Epithelial cell of prostate (primary cell): ENCODE measurements at regions not wholly inside any gene's neighbourhood (a gene's known extent, or its start where the extent isn't known, plus 50 kb on each side); places are given as distances from the start of the nearest gene placed in this dataset.

Source experiments
- DNase-seq: peaks from one replicate; pipeline ENCODE4 v3.0.0-alpha.2; 2011; ENCODE audit warnings: low read depth, low spot score
- H3K27ac ChIP-seq: fragments of 450-650 bp; 2 replicates; pipeline ENCODE4 v1.5.1; 2017; ENCODE audit warnings: mild to moderate bottlenecking

GRCh38 chr3:182682263-182683241 is 110.8 kb upstream of the ATP11B start:
- H3K27ac ChIP-seq, result peak overlapping the region; percentile 53
- no peak for DNase-seq

DNA sequence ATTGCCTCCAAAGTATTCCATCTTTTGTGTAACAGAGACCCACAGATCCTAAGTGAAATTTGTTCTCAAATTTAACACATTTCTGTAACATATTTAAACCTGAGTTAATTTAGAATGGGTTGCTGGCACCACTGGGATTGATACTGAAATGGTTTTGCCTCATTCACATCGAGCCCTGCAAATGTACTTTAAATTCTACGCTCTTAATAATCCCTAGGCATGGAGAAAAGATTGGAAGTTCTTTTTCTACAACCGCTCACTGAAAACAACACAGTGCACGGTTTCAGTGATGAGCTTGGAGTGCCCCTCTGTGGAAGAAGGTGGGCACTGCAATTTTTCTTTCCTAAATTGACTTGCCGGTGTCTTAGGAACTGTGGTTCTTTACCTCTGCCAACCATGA is 109.9 kb upstream of the ATP11B start:
- peak overlapping the region; percentile 53 for H3K27ac ChIP-seq
- no peak for DNase-seq

DNA sequence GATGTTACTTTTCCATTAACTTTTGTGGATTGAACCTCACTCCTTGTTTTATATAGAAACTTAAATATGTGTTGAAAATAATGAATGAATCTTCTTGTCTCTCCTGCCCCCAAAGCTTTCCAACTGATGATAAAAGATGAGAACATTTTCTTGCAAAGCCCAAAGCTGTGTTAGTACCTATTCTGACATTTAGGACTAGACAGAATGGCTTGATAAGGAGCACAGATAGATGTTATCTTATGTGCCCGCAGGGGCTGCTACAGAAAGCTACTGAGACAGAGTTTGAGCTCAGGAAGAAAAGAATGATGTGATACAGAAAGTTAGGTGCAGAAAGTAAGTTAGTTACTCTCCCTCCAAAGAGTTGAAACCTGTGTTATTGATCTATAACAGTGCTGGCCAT is 109.4 kb upstream of the ATP11B start:
- peak overlapping the region; percentile 53 for H3K27ac ChIP-seq
- DNase-seq, result no peak

GRCh38 chr3:182686033-182686886 is 107.0 kb upstream of the ATP11B start:
- no peak for DNase-seq
- no peak overlapping the region for H3K27ac ChIP-seq

DNA sequence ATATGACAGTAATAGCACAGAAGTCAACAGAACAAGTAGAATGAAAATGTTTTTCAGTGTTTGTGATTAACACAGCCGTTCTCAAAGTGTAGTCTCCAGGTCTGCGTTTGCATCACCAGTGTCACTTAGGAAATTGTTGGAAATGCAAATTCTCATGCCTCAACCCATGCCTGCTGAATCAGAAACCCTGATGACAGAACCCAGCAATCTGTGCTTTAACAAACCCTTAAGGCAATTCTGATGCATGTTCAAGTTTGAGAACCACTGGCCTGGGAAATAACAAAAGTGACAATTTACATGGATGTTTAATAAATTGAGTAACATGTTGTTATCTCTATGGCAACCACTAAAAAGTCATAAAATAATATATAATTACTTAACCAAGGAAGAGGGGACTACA is 103.1 kb upstream of the ATP11B start:
- no peak for DNase-seq

DNA sequence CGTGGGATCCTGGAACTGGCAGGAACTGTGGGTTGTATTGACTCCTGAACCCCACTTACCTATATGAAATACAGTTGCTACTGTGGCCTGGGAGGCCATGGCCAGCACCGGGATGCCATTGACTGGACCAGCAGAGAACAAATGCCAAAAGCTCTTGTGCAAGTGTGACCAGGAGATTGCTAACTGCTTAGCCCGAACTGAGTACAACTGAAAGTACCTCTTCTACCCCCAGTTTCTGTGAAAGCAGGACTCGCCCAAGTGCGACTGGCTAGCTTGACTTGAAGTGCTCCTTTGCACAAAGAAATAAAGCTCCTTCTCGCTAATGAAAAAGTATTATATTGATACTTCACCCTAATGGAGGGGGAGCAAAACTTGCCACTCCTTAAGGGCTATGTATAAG is 101.3 kb upstream of the ATP11B start:
- DNase-seq, result no peak
- H3K27ac ChIP-seq, result no peak overlapping the region

More for the DNA sequence above, 103.1 kb upstream of the ATP11B start:
- peak overlapping the region; percentile 21 for H3K27ac ChIP-seq

DNA sequence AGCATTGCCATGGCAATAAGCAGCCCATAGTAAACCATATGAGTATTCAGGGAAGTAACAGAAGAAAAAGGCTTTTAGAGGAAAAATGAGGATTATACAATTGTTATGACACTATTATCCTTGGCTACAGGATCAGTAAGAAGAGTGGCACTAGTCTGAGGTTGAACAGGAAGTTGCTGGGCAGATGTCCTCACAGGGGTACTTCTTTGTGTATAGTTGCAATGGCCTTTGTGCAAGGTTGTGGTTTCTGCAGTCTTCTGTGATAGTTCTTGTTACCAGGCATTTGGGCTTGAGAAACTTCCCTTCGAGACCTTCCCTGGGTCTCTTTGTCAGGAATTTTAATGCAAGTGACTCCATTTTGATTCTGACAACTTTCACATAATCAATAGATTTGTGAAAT is 100.6 kb upstream of the ATP11B start:
- DNase-seq, result no peak

GRCh38 chr3:182693723-182694122 is 99.6 kb upstream of the ATP11B start:
- no peak overlapping the region for H3K27ac ChIP-seq

More for the DNA sequence above, 100.6 kb upstream of the ATP11B start:
- no peak overlapping the region for H3K27ac ChIP-seq

GRCh38 chr3:182696916-182697315 is 96.4 kb upstream of the ATP11B start:
- no peak overlapping the region for H3K27ac ChIP-seq
- DNase-seq, result no peak

More at GRCh38 chr3:182693723-182694122, 99.6 kb upstream of the ATP11B start:
- no peak for DNase-seq

DNA sequence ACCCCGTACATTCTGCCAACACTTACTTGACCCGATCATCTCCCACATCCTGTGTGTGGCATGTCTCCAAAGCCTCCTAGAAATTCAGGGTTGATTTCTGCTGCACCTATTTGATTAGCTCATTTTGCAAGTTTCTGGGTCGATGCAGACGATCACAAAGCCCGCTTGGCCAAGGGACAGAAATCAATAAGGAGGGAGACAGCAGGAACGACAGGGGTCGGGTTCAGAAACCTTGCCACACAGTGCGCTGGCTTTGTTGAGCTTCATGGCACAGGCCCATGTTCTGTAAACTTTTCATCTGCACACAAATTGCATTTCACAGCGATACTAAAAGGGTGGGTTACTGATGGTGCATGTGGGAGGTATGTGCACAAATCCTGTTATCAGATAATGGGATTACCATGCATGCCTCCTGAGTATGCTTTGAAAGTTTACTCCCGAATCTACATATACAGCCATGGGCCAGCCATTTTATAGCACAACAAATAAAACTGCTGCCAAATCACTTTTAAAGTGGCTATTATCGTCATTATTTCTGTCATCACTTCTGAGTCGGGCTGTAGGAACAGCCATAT is 95.9 kb upstream of the ATP11B start:
- H3K27ac ChIP-seq, result no peak overlapping the region
- DNase-seq, result no peak

GRCh38 chr3:182698078-182698477 is 95.2 kb upstream of the ATP11B start:
- H3K27ac ChIP-seq, result no peak overlapping the region
- DNase-seq, result no peak

DNA sequence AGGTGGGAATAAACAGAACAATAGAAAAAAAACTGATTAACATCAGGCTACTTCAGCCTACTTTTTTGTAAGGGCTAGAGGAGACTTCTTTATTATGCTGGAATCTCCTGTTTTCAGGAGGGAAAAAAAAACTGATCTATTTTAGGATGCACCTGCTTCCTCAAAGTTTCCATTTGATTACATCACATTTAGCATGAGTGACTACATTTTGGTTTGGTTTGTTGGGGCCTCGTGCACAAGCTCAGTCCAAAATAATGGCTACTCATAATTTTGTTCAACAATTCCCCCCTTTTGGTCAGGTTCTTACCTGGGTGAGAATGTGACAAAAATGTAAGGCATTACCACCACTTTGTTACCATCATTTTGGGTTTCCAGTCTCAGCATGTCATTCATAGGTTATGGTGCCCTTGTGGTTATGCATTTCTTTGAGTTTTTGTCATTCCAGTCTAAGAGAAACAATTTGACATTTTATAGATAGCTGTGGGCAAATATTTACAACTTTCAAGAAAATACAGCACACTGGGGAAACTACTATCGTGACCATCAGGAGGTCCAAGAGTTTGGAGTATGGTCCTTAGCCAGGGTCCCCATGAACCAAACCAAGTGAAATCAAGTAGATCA is 93.6 kb upstream of the ATP11B start:
- no peak overlapping the region for H3K27ac ChIP-seq

GRCh38 chr3:182702216-182702615 is 91.1 kb upstream of the ATP11B start:
- DNase-seq, result no peak

More for the DNA sequence above, 93.6 kb upstream of the ATP11B start:
- no peak for DNase-seq

GRCh38 chr3:182703233-182703632 is 90.1 kb upstream of the ATP11B start:
- H3K27ac ChIP-seq, result no peak overlapping the region

More at GRCh38 chr3:182702216-182702615, 91.1 kb upstream of the ATP11B start:
- H3K27ac ChIP-seq, result no peak overlapping the region

GRCh38 chr3:182704926-182705325 is 88.4 kb upstream of the ATP11B start:
- no peak for DNase-seq
- no peak overlapping the region for H3K27ac ChIP-seq

More at GRCh38 chr3:182703233-182703632, 90.1 kb upstream of the ATP11B start:
- no peak for DNase-seq

DNA sequence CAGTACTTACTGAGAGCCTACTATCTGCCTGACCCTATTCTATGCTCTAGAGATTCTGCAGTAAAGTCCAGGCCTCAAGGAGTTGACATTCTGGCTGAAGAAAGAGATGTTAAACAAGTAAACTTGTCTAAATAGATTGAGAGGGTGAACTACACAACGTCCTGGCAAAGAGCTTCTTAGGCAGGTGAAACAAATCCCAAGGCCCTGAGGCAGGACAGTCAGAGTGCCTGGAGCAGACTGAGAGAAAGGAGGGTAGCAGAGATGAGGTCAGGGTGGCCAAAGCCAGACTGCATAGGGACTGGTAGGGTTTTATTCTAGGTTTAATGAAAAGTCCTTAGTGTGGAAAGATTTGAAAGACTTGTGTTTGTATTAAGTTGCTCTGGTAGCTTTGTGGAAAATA is 84.5 kb upstream of the ATP11B start:
- H3K27ac ChIP-seq, result no peak overlapping the region
- DNase-seq, result no peak

GRCh38 chr3:182709306-182709705 is 84.0 kb upstream of the ATP11B start:
- DNase-seq, result no peak
- no peak overlapping the region for H3K27ac ChIP-seq

DNA sequence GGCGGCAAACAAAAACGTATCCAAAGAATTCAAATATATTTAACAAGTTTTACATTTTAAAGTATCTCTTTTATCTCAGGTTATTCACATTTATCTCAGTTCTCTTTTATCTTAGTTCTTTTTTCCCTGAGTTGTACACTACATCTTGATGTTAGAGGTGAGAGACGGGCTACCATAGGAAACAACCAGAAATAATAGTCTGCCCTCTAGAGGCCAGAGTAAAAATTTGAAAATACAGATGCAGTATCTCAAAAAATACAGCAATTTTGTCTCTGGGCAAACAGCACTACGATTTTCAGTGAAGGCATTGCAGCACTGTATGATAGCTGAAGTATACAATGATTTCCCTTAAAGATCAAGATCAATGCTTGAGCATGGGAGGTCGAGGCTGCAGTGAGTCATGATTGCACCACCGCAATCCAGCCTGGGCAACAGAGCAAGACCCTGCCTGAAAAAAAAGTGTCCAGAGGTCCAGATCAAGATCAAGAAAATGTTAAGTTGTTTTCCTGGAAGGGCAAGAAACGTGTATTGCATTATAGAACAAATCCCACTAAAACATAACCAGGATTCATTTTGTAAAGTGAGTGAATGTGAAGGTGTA is 82.6 kb upstream of the ATP11B start:
- DNase-seq, result no peak
- no peak overlapping the region for H3K27ac ChIP-seq

- no peak overlapping the region for H3K27ac ChIP-seq
- DNase-seq, result no peak
These were observed 82.0 kb upstream of the ATP11B start for GRCh38 chr3:182711261-182711683.

GRCh38 chr3:182711853-182712252 is 81.5 kb upstream of the ATP11B start:
- H3K27ac ChIP-seq, result no peak overlapping the region
- no peak for DNase-seq
